WERI-Rb-1 (cell line): ENCODE measurements at regions not wholly inside any gene's neighbourhood (a gene's known extent, or its start where the extent isn't known, plus 50 kb on each side); places are given as distances from the start of the nearest gene placed in this dataset.
"Not testable (repeated sequence)": the region's sequence is repeated elsewhere in the genome, so short reads cannot be mapped to it uniquely, and the experiment has no call there.

Experiments used
- DNase-seq: peaks from one replicate; pipeline ENCODE4 v3.0.0-alpha.2; 2020
- H3K27ac ChIP-seq: fragments of 250-450 bp; sonication (Bioruptor Pico); 2 replicates; pipeline ENCODE4 v1.5.1; 2020; ENCODE audit warnings: mild to moderate bottlenecking, moderate library complexity
- H3K27me3 ChIP-seq: fragments of 250-450 bp; sonication (Bioruptor Pico); 2 replicates; pipeline ENCODE4 v1.5.1; 2021; ENCODE audit warnings: mild to moderate bottlenecking, low read depth, moderate library complexity; ENCODE audit not compliant: insufficient read depth, severe bottlenecking
- H3K36me3 ChIP-seq: fragments of 250-450 bp; sonication (Bioruptor Pico); 2 replicates; pipeline ENCODE4 v1.5.1; 2020; ENCODE audit warnings: mild to moderate bottlenecking, moderate library complexity
- H3K4me3 ChIP-seq: 2 replicates; pipeline ENCODE4 v1.5.1; 2011; ENCODE audit warnings: low read depth, mild to moderate bottlenecking, control low read depth, low read length
- H3K9me3 ChIP-seq: fragments of 250-450 bp; sonication (Bioruptor Pico); 2 replicates; pipeline ENCODE4 v1.5.1; 2021; ENCODE audit warnings: mild to moderate bottlenecking, moderate library complexity; ENCODE audit not compliant: severe bottlenecking
- TF ChIP-seq, protein P1 (sequence below): IDR thresholded peaks from 2 replicates; pipeline ENCODE4 v1.5.1; 2011; ENCODE audit warnings: low read depth, mild to moderate bottlenecking, control low read depth, inconsistent platforms, low read length

DNA sequence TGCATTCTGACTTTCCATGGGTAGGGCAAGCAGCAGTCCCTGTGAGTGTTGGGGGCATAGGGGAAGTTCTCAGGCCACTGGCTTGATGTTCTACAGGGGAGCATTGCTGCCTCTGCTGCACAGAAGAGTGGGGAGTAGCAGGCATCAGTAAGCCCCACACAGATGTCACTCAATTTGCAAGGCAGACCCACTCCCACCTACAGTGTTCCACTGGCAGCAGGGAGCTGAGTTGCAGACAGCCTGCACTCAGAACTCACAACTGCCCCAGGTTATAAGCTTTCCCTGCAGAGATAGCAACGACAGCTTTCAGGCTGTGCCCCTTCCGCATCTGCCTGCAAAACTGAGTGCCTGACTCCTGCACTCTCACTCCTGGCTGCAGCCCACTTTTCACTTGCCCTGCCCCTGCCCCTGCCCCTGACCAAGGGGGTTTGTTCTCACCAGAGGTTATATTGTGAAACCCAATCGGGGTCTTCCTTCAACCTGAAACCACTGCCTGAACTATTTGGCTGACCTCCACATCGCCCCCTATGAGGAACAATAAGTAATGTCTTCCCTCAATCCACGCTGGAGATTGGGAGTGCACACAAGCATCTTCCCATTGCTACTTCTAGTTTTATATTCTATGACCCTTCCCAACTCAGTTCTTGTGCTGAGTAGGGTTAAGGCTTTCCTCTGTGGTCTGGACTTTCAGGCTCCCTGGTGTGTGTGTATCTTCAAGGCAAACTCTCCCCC is 227.4 kb upstream of the CXorf51B start:
- H3K4me3 ChIP-seq, result no peak overlapping the region
- TF ChIP-seq, protein P1, sequence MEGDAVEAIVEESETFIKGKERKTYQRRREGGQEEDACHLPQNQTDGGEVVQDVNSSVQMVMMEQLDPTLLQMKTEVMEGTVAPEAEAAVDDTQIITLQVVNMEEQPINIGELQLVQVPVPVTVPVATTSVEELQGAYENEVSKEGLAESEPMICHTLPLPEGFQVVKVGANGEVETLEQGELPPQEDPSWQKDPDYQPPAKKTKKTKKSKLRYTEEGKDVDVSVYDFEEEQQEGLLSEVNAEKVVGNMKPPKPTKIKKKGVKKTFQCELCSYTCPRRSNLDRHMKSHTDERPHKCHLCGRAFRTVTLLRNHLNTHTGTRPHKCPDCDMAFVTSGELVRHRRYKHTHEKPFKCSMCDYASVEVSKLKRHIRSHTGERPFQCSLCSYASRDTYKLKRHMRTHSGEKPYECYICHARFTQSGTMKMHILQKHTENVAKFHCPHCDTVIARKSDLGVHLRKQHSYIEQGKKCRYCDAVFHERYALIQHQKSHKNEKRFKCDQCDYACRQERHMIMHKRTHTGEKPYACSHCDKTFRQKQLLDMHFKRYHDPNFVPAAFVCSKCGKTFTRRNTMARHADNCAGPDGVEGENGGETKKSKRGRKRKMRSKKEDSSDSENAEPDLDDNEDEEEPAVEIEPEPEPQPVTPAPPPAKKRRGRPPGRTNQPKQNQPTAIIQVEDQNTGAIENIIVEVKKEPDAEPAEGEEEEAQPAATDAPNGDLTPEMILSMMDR, result peak; percentile 18; the same call in 1 of the 2 replicates
- no peaks in the 10 kb centered on the region for H3K9me3 ChIP-seq
- no peaks in the 10 kb centered on the region for H3K36me3 ChIP-seq
- H3K27ac ChIP-seq, result no peak overlapping the region
- no peak for DNase-seq
- H3K27me3 ChIP-seq, result peaks cover 27% of the 10 kb centered on the region

DNA sequence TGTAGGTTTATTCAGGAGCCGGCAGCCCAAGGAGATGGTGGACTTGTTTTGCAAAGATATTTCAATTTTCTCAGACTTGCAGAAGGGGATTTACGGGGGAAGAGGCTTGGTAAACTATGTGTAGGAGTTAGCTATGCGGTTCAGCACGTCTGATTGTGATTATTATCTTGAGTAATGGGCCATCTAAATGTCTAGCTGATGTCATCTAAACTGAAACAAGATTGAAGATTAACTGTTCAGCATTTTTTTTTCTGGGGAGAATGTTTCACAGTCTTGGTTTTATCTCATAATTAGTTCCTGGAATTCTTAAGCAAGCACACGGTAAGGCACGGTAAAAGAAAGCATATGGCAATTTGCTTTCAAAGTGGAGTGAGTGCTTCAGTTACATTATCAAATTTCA is 207.3 kb upstream of the CXorf51B start:
- TF ChIP-seq, protein P1, result no peak
- no peaks in the 10 kb centered on the region for H3K36me3 ChIP-seq
- DNase-seq, result no peak
- peaks cover 20% of the 10 kb centered on the region for H3K27me3 ChIP-seq
- H3K27ac ChIP-seq, result no peak overlapping the region
- no peaks in the 10 kb centered on the region for H3K9me3 ChIP-seq
- no peak overlapping the region for H3K4me3 ChIP-seq

DNA sequence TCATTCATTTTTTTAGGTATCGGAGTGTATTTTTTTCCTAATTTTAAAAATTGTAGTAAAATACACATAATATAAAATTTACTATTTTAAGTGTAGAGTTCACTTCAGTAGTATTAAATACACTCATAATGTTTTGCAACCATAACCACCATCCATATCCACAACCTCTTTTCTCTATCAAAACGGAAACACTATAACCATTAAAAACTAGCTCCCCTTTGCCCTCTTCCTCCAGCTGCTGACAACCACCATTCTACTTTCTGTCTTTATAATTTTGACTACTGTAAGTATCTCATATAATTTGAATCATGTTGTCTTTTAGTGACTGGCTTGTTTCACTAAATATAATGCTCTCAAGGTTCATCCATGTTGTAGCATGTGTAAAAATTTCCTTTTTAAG is 205.4 kb upstream of the CXorf51B start:
- H3K27ac ChIP-seq, result no peak overlapping the region
- TF ChIP-seq, protein P1, result no peak
- DNase-seq, result no peak
- H3K9me3 ChIP-seq, result no peaks in the 10 kb centered on the region
- peaks cover 20% of the 10 kb centered on the region for H3K27me3 ChIP-seq
- no peaks in the 10 kb centered on the region for H3K36me3 ChIP-seq
- H3K4me3 ChIP-seq, result no peak overlapping the region

- TF ChIP-seq, protein P1, result no peak
- DNase-seq, result no peak
- no peak overlapping the region for H3K27ac ChIP-seq
- H3K4me3 ChIP-seq, result no peak overlapping the region
- H3K9me3 ChIP-seq, result no peaks in the 10 kb centered on the region
- H3K27me3 ChIP-seq, result peaks cover 54% of the 10 kb centered on the region
- no peaks in the 10 kb centered on the region for H3K36me3 ChIP-seq
These were observed 194.7 kb upstream of the CXorf51B start for GRCh38 chrX:146614663-146615478.

- no peak overlapping the region for H3K4me3 ChIP-seq
- TF ChIP-seq, protein P1, result no peak
- no peak overlapping the region for H3K27ac ChIP-seq
- no peaks in the 10 kb centered on the region for H3K9me3 ChIP-seq
- peaks cover 49% of the 10 kb centered on the region for H3K27me3 ChIP-seq
- no peak for DNase-seq
- no peaks in the 10 kb centered on the region for H3K36me3 ChIP-seq
These were observed 193.8 kb upstream of the CXorf51B start for GRCh38 chrX:146615628-146616348.

DNA sequence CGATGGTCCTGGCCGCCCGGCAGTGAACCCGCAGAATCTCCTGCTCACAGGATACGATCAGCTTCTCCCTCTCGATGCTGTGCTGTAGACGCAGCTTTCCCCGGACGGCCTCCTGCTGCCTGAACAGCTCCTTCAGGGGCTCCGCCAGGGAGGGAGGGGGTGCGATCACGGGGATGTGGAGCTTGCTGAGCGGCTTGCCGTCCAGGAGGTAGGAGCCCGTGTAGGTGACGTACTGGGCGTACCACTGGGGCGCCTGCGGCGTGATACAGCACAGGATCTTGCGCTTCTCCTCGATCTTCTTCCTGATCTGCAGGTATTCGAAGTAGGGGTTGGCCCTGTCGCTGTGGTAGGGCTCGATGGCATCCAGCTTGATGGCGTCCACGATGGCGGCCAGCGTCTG is 189.6 kb upstream of the CXorf51B start:
- peaks cover 28% of the 10 kb centered on the region for H3K27me3 ChIP-seq
- H3K27ac ChIP-seq, DNase-seq: not testable (repeated sequence)

More for the DNA sequence above, 189.6 kb upstream of the CXorf51B start:
- H3K36me3 ChIP-seq, H3K9me3 ChIP-seq, H3K4me3 ChIP-seq: not testable (repeated sequence)
